AG04450 (cell line): ENCODE measurements at regions not wholly inside any gene's neighbourhood (a gene's known extent, or its start where the extent isn't known, plus 50 kb on each side); places are given as distances from the start of the nearest gene placed in this dataset.

Experiments
- CTCF ChIA-PET: fragments of 300-600, 350-600 bp; formaldehyde crosslinking; extraction: SDS; loops from one replicate; lab custom pipeline; 2022; ENCODE audit warnings: antibody characterized with exemption, inconsistent platforms; lab: Charles Lee
- POLR2A ChIA-PET: fragments of 350-600 bp; formaldehyde crosslinking; extraction: SDS; loops from one replicate; lab custom pipeline; 2021; ENCODE audit warnings: antibody characterized with exemption, inconsistent platforms; lab: Yijun Ruan, JAX
- DNase-seq: peaks from one replicate; pipeline ENCODE4 v3.0.0-alpha.2; 2011; ENCODE audit warnings: low read depth, low spot score
- H3K27ac ChIP-seq: one replicate; pipeline ENCODE4 v1.5.1; 2012; ENCODE audit warnings: low read depth, low read length, control low read depth
- H3K27me3 ChIP-seq: one replicate; pipeline ENCODE4 v1.6.0; 2012; ENCODE audit warnings: low read length; ENCODE audit not compliant: control insufficient read depth, insufficient read depth
- H3K4me3 ChIP-seq: 2 replicates; pipeline ENCODE4 v1.5.1; 2011; ENCODE audit warnings: mild to moderate bottlenecking, low read depth, low read length, control low read depth
- H3K9me3 ChIP-seq: 2 replicates; pipeline ENCODE4 v1.5.1; 2012; ENCODE audit warnings: low read length; ENCODE audit not compliant: control insufficient read depth, insufficient read depth
- TF ChIP-seq, protein P1 (sequence below): IDR thresholded peaks from 2 replicates; pipeline ENCODE4 v1.5.1; 2011; ENCODE audit warnings: low read depth, low read length, control low read depth, inconsistent platforms

DNA sequence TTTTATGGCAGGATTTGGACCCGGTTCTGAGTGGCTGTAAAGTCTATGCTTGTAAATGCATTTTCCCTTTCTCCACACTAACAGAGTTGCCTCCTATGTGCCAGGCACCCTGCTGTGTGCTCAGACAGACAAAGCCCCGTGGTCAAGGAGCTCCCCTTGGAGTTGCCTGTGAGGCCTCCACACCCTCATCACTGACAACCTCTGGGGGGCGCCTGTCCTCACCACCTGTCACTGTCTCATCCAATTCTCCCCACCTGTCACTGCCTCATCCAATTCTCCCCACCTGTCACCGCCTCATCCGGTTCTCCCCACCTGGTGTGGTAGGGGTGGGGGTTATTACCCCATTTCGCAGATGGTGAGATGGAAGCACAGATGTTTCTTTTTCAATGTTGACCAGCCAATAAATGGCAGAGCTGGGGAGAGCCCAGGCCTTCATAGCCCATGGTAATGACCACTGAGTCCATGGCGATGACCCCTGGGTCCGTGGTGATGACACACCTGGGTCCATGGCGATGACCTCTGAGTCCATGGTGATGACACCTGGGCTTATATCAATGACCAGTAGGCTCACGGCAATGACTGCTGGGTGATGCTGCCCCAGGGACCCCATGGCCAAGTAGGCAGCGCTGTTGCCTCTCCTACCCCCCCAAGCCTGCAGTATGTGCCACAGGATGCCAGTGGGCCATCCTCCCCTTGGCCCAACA, 150.1 kb downstream of the IRF8 start:
- Histone ChIP-seq H3K27ac (no peak overlapping the region), H3K4me3 (no peak overlapping the region), H3K9me3 (no peaks in the 10 kb centered on the region), H3K27me3 (peaks cover 49% of the 10 kb centered on the region)
- TF ChIP-seq, protein P1, sequence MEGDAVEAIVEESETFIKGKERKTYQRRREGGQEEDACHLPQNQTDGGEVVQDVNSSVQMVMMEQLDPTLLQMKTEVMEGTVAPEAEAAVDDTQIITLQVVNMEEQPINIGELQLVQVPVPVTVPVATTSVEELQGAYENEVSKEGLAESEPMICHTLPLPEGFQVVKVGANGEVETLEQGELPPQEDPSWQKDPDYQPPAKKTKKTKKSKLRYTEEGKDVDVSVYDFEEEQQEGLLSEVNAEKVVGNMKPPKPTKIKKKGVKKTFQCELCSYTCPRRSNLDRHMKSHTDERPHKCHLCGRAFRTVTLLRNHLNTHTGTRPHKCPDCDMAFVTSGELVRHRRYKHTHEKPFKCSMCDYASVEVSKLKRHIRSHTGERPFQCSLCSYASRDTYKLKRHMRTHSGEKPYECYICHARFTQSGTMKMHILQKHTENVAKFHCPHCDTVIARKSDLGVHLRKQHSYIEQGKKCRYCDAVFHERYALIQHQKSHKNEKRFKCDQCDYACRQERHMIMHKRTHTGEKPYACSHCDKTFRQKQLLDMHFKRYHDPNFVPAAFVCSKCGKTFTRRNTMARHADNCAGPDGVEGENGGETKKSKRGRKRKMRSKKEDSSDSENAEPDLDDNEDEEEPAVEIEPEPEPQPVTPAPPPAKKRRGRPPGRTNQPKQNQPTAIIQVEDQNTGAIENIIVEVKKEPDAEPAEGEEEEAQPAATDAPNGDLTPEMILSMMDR: no peak
- no peak for DNase-seq
- CTCF ChIA-PET: interaction anchor here (0.5 kb wide), 1 partner anchor 24 kb away, joined by 12 read pairs; no protein-coding TSS in a partner anchor
- POLR2A ChIA-PET: no interaction called here

DNA sequence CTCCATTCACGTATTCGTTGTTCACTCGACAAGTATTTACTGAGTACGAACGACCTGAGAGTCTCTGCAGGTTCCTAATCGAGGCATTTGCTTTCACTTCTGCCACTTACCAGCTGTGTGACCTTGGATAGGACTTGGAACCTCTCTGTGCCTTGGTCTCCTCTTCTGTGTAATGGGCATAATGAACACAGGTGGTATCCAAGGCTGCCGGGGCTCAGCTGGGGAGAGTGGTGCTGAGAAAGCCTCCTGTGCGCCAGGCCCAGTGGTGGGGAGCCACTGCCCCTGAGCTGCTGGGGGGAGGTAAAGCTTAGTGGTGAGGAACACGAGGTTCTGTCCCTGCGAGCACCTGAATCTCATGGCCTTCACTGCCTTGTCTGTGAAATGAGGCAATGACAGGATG, 150.7 kb downstream of the IRF8 start:
- H3K27ac ChIP-seq: no peak overlapping the region
- ChIA-PET CTCF (interaction anchor here (0.5 to 1.3 kb wide), 3 partner anchors 24 to 230 kb away, joined by 4 to 12 read pairs (median 4); no protein-coding TSS in a partner anchor), POLR2A (no interaction called here)
- no peaks in the 10 kb centered on the region for H3K9me3 ChIP-seq
- no peak for DNase-seq
- peaks cover 50% of the 10 kb centered on the region for H3K27me3 ChIP-seq
- TF ChIP-seq, protein P1: no peak
- H3K4me3 ChIP-seq: no peak overlapping the region

DNA sequence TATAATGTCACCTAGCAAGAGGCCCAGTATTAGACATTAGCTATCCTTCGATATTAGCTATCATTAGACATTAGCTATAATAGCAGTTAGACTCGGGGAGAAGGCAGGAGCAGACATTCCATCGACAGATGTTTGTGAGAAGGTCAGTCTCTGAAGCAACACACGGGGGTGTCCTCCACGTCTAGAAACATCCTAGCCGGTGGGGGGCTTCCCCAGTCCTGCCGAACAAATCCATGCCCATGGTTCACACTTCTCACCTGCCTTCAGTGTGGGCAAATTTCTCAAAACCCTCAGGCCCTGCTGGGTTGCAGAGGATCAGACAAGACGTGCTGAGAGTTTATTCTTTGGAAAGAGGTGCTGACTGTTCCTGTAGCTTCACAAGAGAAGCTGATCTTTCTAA, 151.1 kb downstream of the IRF8 start:
- ChIA-PET POLR2A (no interaction called here), CTCF (interaction anchor here (0.8 to 1.3 kb wide), 2 partner anchors 228 to 231 kb away, joined by 4 read pairs; no protein-coding TSS in a partner anchor)
- no peak overlapping the region for H3K27ac ChIP-seq
- H3K9me3 ChIP-seq: no peaks in the 10 kb centered on the region
- H3K4me3 ChIP-seq: no peak overlapping the region
- DNase-seq: no peak
- H3K27me3 ChIP-seq: peaks cover 54% of the 10 kb centered on the region
- TF ChIP-seq, protein P1: no peak

DNA sequence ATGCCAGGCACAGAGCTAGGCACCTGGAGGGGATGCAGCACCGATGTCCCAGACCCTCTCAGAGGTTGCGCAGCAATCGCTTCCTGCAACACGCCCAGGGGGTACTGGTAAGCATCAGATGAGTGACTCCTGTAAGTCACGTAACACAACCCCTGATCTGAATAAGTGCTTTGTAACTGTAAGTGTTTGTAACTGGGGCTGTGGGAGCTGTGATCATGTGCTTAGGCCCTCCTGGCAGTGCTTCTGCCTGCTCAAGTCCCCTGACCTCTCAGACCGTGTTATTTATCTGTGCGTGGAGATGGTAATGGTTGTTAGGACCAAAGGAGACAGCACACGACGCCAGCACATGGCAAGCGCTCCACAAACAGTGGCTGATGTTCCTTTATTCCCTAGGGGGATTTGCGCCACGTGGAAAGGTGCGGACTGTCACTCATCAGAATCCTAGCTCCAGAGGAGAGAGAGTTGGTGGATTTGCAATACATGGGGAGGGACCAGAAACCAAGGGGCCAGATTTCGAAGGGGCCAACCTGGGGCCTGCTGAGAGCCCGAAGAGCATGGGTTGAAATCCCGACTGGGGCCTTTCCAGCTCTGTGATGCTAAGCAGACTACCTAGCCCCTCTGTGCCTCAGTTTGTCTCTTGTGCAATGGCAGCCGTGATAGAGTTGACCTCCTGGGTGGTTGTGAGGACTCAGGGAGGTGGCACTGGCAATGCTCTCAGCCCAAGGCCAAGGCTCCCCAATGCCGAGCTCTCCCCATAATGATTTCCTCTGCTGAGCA, 151.8 kb downstream of the IRF8 start:
- Histone ChIP-seq H3K9me3 (no peaks in the 10 kb centered on the region), H3K27me3 (peaks cover 54% of the 10 kb centered on the region), H3K27ac (no peak overlapping the region), H3K4me3 (no peak overlapping the region)
- DNase-seq: no peak
- ChIA-PET POLR2A (no interaction called here), CTCF (interaction anchor here (1.3 kb wide), 1 partner anchor 229 kb away, joined by 4 read pairs; no protein-coding TSS in a partner anchor)
- TF ChIP-seq, protein P1: no peak
